Transverse colon (tissue), 4 donors: ENCODE measurements at regions not wholly inside any gene's neighbourhood (a gene's known extent, or its start where the extent isn't known, plus 50 kb on each side); places are given as distances from the start of the nearest gene placed in this dataset.

Source experiments
- POLR2A ChIP-seq: fragments of 450-650 bp; IDR thresholded peaks from one replicate; pipeline ENCODE4 v1.6.1; 2016; ENCODE audit warnings: antibody characterized with exemption, mild to moderate bottlenecking, moderate library complexity
- POLR2AphosphoS5 ChIP-seq, 3 donors: sonication (generic); formaldehyde crosslinking; IDR thresholded peaks; one replicate each; pipeline ENCODE4 v1.6.1; 2016; ENCODE audit warnings: antibody characterized with exemption in 3 of 3
- TF ChIP-seq, protein P1 (sequence below), 5 experiments: fragments of 200-600 bp in 3 of 5; fragments of 450-650 bp in 2 of 5; sonication (generic) in 3 of 5; IDR thresholded peaks; 1 replicate in 2 of 5; 2 replicates in 3 of 5; pipeline ENCODE4 v1.5.1; 2016 to 2017; ENCODE audit warnings: antibody characterized with exemption in 5 of 5, inconsistent platforms in 3 of 5, mild to moderate bottlenecking in 2 of 5, moderate library complexity in 1 of 5

DNA sequence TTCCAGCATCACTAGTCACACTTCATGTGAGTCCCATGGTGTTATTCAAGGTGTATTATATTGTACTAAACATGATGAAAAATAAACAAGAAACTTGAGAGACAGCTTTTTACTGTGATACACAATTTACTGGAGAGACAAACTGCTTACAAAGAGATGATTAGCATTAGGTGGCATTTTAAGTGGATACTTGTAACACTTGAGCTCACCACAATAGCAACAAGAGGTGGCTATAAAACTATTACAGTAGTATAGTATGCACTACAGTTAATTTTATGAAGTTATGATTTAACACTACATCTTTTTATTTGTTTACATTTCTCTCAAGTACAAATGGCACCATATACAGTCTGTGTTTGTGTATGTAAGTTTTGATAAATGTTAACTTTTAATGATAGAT lies 246.6 kb downstream of the PARM1 start:
- TF ChIP-seq, protein P1, sequence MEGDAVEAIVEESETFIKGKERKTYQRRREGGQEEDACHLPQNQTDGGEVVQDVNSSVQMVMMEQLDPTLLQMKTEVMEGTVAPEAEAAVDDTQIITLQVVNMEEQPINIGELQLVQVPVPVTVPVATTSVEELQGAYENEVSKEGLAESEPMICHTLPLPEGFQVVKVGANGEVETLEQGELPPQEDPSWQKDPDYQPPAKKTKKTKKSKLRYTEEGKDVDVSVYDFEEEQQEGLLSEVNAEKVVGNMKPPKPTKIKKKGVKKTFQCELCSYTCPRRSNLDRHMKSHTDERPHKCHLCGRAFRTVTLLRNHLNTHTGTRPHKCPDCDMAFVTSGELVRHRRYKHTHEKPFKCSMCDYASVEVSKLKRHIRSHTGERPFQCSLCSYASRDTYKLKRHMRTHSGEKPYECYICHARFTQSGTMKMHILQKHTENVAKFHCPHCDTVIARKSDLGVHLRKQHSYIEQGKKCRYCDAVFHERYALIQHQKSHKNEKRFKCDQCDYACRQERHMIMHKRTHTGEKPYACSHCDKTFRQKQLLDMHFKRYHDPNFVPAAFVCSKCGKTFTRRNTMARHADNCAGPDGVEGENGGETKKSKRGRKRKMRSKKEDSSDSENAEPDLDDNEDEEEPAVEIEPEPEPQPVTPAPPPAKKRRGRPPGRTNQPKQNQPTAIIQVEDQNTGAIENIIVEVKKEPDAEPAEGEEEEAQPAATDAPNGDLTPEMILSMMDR (IDR thresholded peaks at IDR 0.05): no peak
- TF ChIP-seq POLR2AphosphoS5 (IDR thresholded peaks at IDR 0.05) (peak in 1 of 3 donors; percentile 11), POLR2A (no peak)
